ENCODE measurements at regions not wholly inside any gene's neighbourhood (a gene's known extent, or its start where the extent isn't known, plus 50 kb on each side); places are given as distances from the start of the nearest gene placed in this dataset.

DNA sequence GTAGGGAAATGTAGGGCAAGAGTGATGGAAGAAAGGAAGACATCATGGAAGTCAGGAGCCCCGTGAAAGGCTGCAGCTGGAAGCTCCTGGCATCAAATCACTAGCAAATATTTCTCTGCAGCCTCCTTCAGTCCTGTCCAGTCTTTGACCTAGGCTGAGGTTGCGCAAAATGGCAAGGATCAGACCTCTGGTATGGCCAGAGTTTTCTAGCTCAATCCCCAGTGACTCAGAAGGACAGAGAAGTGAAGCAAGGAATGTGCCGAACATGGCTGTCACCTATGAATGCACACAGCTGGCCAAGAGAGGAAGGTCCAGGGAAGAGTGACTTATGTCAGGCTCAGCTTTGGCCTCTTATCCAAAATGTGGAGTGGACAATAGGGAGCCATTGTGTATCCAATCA lies 71.1 kb upstream of the PHOX2B start:
- DNase-seq (ENCODE audit: low spot score, unreplicated experiment), result no peak
- Mint-ChIP-seq H3K4me1 (ENCODE audit: low read depth) (no peaks in the 10 kb centered on the region), H3K27ac (no peak overlapping the region), H3K27me3 (peaks cover 79% of the 10 kb centered on the region), H3K36me3 (ENCODE audit: insufficient read depth) (no peaks in the 10 kb centered on the region), H3K4me3 (ENCODE audit: low read depth) (no peak overlapping the region), H3K9me3 (ENCODE audit: low read depth) (no peaks in the 10 kb centered on the region)
- TF ChIP-seq, protein P1, sequence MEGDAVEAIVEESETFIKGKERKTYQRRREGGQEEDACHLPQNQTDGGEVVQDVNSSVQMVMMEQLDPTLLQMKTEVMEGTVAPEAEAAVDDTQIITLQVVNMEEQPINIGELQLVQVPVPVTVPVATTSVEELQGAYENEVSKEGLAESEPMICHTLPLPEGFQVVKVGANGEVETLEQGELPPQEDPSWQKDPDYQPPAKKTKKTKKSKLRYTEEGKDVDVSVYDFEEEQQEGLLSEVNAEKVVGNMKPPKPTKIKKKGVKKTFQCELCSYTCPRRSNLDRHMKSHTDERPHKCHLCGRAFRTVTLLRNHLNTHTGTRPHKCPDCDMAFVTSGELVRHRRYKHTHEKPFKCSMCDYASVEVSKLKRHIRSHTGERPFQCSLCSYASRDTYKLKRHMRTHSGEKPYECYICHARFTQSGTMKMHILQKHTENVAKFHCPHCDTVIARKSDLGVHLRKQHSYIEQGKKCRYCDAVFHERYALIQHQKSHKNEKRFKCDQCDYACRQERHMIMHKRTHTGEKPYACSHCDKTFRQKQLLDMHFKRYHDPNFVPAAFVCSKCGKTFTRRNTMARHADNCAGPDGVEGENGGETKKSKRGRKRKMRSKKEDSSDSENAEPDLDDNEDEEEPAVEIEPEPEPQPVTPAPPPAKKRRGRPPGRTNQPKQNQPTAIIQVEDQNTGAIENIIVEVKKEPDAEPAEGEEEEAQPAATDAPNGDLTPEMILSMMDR (IDR thresholded peaks at IDR 0.05; ENCODE audit: unreplicated experiment), result no peak

DNA sequence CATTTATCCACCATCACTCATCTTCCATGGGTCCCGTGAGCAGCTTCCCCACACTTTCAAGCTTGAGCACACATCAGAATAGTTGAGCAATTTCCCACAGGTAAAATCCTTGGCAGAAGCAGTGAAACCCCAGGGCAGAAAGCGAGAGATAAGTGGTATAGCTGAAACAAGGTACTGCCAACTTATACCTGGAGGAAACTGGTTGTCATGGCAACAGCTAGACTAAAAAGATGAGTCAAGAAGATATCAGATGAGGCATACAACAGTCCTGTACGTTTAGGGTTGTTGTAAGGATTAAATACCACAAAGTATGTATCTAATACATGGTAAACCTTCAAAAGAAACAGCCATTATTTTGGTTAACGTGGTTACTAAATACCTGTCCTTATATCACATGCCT lies 66.9 kb upstream of the PHOX2B start:
- TF ChIP-seq, protein P1 (IDR thresholded peaks at IDR 0.05; ENCODE audit: unreplicated experiment), result no peak
- H3K4me3 Mint-ChIP-seq (ENCODE audit: low read depth), result no peak overlapping the region

DNA sequence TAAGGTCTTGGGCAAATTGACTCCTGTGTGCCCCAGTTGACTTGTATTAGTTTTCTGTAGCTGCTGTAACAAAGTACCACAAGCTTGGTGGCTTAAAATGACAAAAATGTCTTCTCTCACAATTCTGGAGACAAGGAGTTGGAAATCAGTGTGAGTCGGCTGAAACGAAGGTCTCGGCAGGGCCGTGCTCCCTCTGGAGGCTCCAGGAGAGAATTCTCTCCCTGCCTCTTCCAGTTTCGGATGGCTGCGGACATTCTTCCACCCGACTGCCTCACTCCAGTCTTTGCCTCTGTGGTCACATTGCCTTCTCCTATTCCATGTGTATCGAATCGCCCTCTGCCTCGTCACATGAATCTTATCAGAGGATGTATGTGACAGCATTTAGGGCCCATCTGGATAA lies 66.0 kb upstream of the PHOX2B start:
- Mint-ChIP-seq H3K27ac (no peak overlapping the region), H3K4me1 (ENCODE audit: low read depth) (no peaks in the 10 kb centered on the region), H3K36me3 (ENCODE audit: insufficient read depth) (no peaks in the 10 kb centered on the region), H3K9me3 (ENCODE audit: low read depth) (no peaks in the 10 kb centered on the region), H3K27me3 (peaks cover 56% of the 10 kb centered on the region), H3K4me3 (ENCODE audit: low read depth) (no peak overlapping the region)
- DNase-seq (ENCODE audit: low spot score, unreplicated experiment), result no peak
- TF ChIP-seq, protein P1 (IDR thresholded peaks at IDR 0.05; ENCODE audit: unreplicated experiment), result peak; percentile 46

More for the DNA sequence above, 66.9 kb upstream of the PHOX2B start:
- no peaks in the 10 kb centered on the region for H3K9me3 Mint-ChIP-seq (ENCODE audit: low read depth)
- H3K4me1 Mint-ChIP-seq (ENCODE audit: low read depth), result no peaks in the 10 kb centered on the region
- H3K27me3 Mint-ChIP-seq, result peaks cover 64% of the 10 kb centered on the region
- H3K36me3 Mint-ChIP-seq (ENCODE audit: insufficient read depth), result no peaks in the 10 kb centered on the region
- H3K27ac Mint-ChIP-seq, result no peak overlapping the region
- no peak for DNase-seq (ENCODE audit: low spot score, unreplicated experiment)

DNA sequence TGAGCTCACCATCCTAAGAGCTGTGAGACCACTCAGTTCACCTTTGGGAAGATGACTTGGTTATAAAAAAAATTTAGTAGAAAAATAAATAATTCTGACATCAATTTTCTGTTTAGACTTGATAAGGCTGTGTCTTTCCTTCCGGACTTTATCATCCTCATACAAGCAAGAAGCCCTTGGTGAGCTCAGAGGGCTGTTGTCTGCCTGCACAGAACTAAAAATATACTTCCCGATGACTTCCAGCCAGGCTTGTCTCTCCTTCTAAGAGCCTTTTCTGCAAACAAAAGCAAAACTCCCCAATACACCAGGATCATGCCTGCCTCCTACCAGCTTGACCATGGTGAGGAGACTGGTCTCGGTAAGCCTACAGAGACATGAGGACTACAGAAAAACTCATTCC lies 58.3 kb upstream of the PHOX2B start:
- no peak for DNase-seq (ENCODE audit: low spot score, unreplicated experiment)
- H3K27ac Mint-ChIP-seq, result no peak overlapping the region
- H3K27me3 Mint-ChIP-seq, result peaks cover 35% of the 10 kb centered on the region
- no peaks in the 10 kb centered on the region for H3K4me1 Mint-ChIP-seq (ENCODE audit: low read depth)
- no peaks in the 10 kb centered on the region for H3K36me3 Mint-ChIP-seq (ENCODE audit: insufficient read depth)
- TF ChIP-seq, protein P1 (IDR thresholded peaks at IDR 0.05; ENCODE audit: unreplicated experiment), result no peak
- no peak overlapping the region for H3K4me3 Mint-ChIP-seq (ENCODE audit: low read depth)
- H3K9me3 Mint-ChIP-seq (ENCODE audit: low read depth), result no peaks in the 10 kb centered on the region

DNA sequence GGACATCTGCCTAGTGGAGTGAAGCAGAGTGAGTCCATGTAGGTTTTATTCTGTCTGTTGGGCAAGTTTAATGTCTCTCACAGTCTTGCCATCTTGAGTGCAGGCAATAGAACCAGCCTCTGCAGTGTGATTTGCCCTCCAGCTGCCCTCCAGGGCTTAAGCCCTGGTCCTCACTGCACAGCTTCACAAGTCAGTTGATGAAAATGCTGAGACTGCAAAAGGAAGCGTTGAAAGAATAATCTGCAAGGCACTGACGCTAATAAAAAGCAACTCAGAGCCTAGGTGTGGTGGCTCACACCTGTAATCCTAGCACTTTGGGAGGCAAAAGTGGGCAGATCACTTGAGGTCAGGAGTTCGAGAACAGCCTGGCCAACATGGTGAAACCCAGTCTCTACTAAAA lies 54.1 kb upstream of the PHOX2B start:
- no peaks in the 10 kb centered on the region for H3K4me1 Mint-ChIP-seq (ENCODE audit: low read depth)
- no peak for DNase-seq (ENCODE audit: low spot score, unreplicated experiment)
- TF ChIP-seq, protein P1 (IDR thresholded peaks at IDR 0.05; ENCODE audit: unreplicated experiment), result no peak
- no peak overlapping the region for H3K27ac Mint-ChIP-seq
- H3K36me3 Mint-ChIP-seq (ENCODE audit: insufficient read depth), result no peaks in the 10 kb centered on the region
- peaks cover 41% of the 10 kb centered on the region for H3K27me3 Mint-ChIP-seq
- no peak overlapping the region for H3K4me3 Mint-ChIP-seq (ENCODE audit: low read depth)
- no peaks in the 10 kb centered on the region for H3K9me3 Mint-ChIP-seq (ENCODE audit: low read depth)
